ENCODE measurements at regions not wholly inside any gene's neighbourhood (a gene's known extent, or its start where the extent isn't known, plus 50 kb on each side); places are given as distances from the start of the nearest gene placed in this dataset.
"Not testable (repeated sequence)": the region's sequence is repeated elsewhere in the genome, so short reads cannot be mapped to it uniquely, and the experiment has no call there.

DNA sequence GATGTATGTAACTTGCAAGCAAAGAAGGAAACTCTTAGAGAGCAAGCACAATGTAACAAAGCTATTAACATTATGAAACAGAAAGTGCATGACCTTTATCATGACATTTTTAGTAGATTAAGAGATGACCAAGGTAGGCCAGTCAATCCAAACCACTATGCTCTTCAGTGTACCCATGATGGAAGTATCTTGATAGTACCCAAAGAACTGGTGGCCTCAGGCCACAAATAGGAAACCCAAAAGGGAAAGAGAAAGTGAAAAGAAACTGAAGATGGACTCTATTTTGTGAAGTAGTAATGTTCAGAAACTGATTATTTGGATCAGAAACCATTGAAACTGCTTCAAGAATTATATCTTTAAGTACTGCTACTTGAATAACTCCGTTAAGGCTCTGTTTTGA is 71.3 kb downstream of the PMAIP1 start:
- TF ChIP-seq POLR2A, CTCF (IDR thresholded peaks at IDR 0.05): not testable (repeated sequence)

Measured in breast epithelium (tissue), 3 donors.